Gastrocnemius medialis (tissue), 4 donors: ENCODE measurements at regions not wholly inside any gene's neighbourhood (a gene's known extent, or its start where the extent isn't known, plus 50 kb on each side); places are given as distances from the start of the nearest gene placed in this dataset.

Experiments
- ATAC-seq, 2 donors: fragments of 150-250 bp; one replicate each; pipeline ENCODE4 v1.9.1; 2016
- DNase-seq, 2 donors: peaks; one replicate each; pipeline ENCODE4 v3.0.0-alpha.2; 2019
- H3K27ac ChIP-seq, 4 donors: fragments of 200-600 bp; sonication (generic); 1 replicate in 1 of 4; 2 replicates in 3 of 4; pipeline ENCODE4 v1.5.1; 2016 to 2018; ENCODE audit warnings: mild to moderate bottlenecking in 2 of 4, moderate library complexity in 1 of 4
- H3K27me3 ChIP-seq, 3 donors: fragments of 200-600 bp; sonication (generic) in 2 of 3; 1 replicate in 1 of 3; 2 replicates in 2 of 3; pipeline versions ENCODE4 v1.5.1 to v1.6.0; 2016 to 2019; ENCODE audit warnings: mild to moderate bottlenecking in 1 of 3, moderate library complexity in 1 of 3
- H3K36me3 ChIP-seq, 2 donors: fragments of 200-600 bp; sonication (generic) in 1 of 2; one replicate each; pipeline ENCODE4 v1.5.1; 2017 to 2018
- H3K4me1 ChIP-seq, 2 donors: fragments of 200-600 bp; sonication (generic) in 1 of 2; one replicate each; pipeline ENCODE4 v1.5.1; 2016 to 2017; ENCODE audit warnings: mild to moderate bottlenecking in 2 of 2
- H3K4me3 ChIP-seq, 4 donors: fragments of 200-600 bp; sonication (generic) in 3 of 4; 1 replicate in 1 of 4; 2 replicates in 3 of 4; pipeline ENCODE4 v1.5.1; 2016 to 2019; ENCODE audit warnings: mild to moderate bottlenecking in 2 of 4
- H3K9me3 ChIP-seq, 3 donors: fragments of 200-600 bp; sonication (generic) in 2 of 3; 1 replicate in 1 of 3; 2 replicates in 2 of 3; pipeline ENCODE4 v1.5.1; 2016 to 2019
- POLR2A ChIP-seq, 2 donors: fragments of 450-650 bp; IDR thresholded peaks; one replicate each; pipeline ENCODE4 v1.6.1; 2017; ENCODE audit warnings: antibody characterized with exemption in 2 of 2, mild to moderate bottlenecking in 2 of 2, moderate library complexity in 2 of 2
- in situ Hi-C, 4 donors: fragments of 200-750 bp; cut with MboI; loops; one replicate each; pipeline versions ENCODE4 v1.15.0 to v1.8.0; 2017; ENCODE audit warnings: low sequenced_read_pairs in 4 of 4
- intact Hi-C: fragments of 100-400 bp; cut with DNase I; formaldehyde crosslinking; loops from one replicate; pipeline ENCODE4 v1.15.1; 2023; ENCODE audit warnings: low total_unique reads
- TF ChIP-seq, protein P1 (sequence below), 5 experiments: fragments of 450-650 bp in 3 of 5; fragments of 200-600 bp in 2 of 5; sonication (generic) in 2 of 5; IDR thresholded peaks in 4 of 5; conservative IDR thresholded peaks in 1 of 5; 1 replicate in 4 of 5; 2 replicates in 1 of 5; pipeline ENCODE4 v1.5.1; 2016 to 2019; ENCODE audit warnings: antibody characterized with exemption in 5 of 5, mild to moderate bottlenecking in 3 of 5, moderate library complexity in 3 of 5

DNA sequence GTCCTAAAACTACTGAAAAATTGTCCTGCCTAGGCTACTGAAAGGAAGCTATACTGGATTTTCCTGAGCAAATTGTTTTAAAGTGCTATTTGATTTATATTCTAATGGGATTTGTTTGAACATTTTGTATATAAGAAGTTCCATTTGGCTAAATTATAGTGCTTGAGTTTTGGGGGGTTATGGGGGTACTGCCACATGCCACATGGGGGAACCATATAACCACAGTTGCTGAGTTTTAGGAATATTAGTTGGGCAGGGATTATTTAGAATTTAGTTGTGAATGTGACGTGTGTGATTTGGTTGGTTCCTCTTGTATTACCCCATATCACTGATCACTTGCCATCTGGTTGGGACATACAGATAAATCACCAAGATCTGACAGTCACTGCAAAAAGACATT is 224.5 kb upstream of the TAPT1 start:
- no peak overlapping the region for H3K27ac ChIP-seq
- no peaks in the 10 kb centered on the region for H3K4me1 ChIP-seq
- intact Hi-C loops (no loop called here), in situ Hi-C loops (no loop called here)
- H3K9me3 ChIP-seq, result no peaks in the 10 kb centered on the region
- H3K4me3 ChIP-seq, result no peak overlapping the region
- H3K27me3 ChIP-seq, result no peaks in the 10 kb centered on the region
- H3K36me3 ChIP-seq, result no peaks in the 10 kb centered on the region
- ATAC-seq (no peak), DNase-seq (no peak)
- TF ChIP-seq POLR2A (IDR thresholded peaks at IDR 0.05), result no peak
- TF ChIP-seq, protein P1, sequence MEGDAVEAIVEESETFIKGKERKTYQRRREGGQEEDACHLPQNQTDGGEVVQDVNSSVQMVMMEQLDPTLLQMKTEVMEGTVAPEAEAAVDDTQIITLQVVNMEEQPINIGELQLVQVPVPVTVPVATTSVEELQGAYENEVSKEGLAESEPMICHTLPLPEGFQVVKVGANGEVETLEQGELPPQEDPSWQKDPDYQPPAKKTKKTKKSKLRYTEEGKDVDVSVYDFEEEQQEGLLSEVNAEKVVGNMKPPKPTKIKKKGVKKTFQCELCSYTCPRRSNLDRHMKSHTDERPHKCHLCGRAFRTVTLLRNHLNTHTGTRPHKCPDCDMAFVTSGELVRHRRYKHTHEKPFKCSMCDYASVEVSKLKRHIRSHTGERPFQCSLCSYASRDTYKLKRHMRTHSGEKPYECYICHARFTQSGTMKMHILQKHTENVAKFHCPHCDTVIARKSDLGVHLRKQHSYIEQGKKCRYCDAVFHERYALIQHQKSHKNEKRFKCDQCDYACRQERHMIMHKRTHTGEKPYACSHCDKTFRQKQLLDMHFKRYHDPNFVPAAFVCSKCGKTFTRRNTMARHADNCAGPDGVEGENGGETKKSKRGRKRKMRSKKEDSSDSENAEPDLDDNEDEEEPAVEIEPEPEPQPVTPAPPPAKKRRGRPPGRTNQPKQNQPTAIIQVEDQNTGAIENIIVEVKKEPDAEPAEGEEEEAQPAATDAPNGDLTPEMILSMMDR (IDR thresholded peaks at IDR 0.05 in 4 of 5, conservative IDR thresholded peaks at IDR 0.05 in 1 of 5), result peak in 1 of 5 experiments; percentile 21

- H3K27me3 ChIP-seq, result no peaks in the 10 kb centered on the region
- intact Hi-C loops, result no loop called here
- in situ Hi-C loops, result no loop called here
- DNase-seq (no peak), ATAC-seq (no peak)
- TF ChIP-seq, protein P1 (IDR thresholded peaks at IDR 0.05 in 4 of 5, conservative IDR thresholded peaks at IDR 0.05 in 1 of 5), result no peak
- TF ChIP-seq POLR2A (IDR thresholded peaks at IDR 0.05), result no peak
- no peak overlapping the region for H3K4me3 ChIP-seq
- no peaks in the 10 kb centered on the region for H3K9me3 ChIP-seq
- no peaks in the 10 kb centered on the region for H3K4me1 ChIP-seq
- H3K27ac ChIP-seq, result no peak overlapping the region
- no peaks in the 10 kb centered on the region for H3K36me3 ChIP-seq
These were observed 223.8 kb upstream of the TAPT1 start for GRCh38 chr4:16450031-16450430.

DNA sequence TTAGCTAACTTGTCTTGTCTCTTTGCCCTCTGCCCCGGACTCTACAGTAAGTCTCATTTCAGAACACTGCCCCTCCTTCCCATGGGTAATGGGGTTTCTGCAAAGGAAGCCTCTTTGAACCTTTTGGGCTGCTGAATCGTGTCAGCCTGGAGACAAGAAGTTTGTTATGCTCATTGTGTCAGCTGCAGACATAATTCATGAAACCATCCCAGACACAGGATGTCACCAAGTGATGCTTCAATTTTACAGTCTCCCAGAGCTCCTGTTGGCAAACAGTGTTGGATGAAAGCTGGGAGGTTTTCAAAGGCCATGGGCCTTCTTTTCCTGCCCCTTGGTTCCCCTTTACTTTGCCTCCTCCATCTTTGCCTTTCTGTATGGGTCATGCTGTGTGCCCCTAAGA is 223.1 kb upstream of the TAPT1 start:
- intact Hi-C loops, result no loop called here
- ATAC-seq, result no peak
- no peaks in the 10 kb centered on the region for H3K4me1 ChIP-seq
- no peak for TF ChIP-seq POLR2A (IDR thresholded peaks at IDR 0.05)
- TF ChIP-seq, protein P1 (IDR thresholded peaks at IDR 0.05 in 4 of 5, conservative IDR thresholded peaks at IDR 0.05 in 1 of 5), result no peak
- no peaks in the 10 kb centered on the region for H3K36me3 ChIP-seq
- no peak overlapping the region for H3K27ac ChIP-seq
- H3K27me3 ChIP-seq, result no peaks in the 10 kb centered on the region
- in situ Hi-C loops, result loop anchor here in 2 of 4 donors (10.0 to 25.0 kb wide), 2 partner anchors 155 to 412 kb away; no protein-coding TSS in a partner anchor
- H3K9me3 ChIP-seq, result no peaks in the 10 kb centered on the region
- no peak for DNase-seq
- no peak overlapping the region for H3K4me3 ChIP-seq

DNA sequence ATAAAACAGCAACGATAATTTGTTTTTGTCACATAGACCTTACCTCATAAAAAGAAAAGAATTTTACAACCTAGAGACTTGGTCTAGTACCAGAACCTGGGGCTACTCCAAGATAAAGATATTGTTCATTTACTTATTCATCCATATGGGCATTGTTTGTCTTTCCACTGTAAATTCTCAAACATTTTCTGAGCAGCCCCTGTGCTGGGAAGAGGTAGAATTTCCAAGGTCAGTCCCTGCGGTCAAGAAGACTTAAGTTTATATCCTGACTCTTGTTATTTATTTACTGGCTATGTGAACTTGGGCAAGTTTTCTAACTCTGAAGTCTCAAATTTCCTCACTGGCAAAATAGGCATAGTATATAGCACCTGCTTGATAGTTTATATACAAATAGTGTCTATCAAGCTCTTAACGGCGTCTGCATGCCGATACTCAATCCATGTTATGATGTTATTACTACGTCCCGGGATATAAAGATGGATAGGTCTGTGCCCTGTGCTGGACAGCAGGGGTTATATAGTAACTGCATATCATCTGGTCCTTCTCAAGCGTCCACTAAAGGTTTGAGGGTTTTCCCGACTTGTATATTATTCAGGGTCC is 222.1 kb upstream of the TAPT1 start:
- TF ChIP-seq POLR2A (IDR thresholded peaks at IDR 0.05), result no peak
- TF ChIP-seq, protein P1 (IDR thresholded peaks at IDR 0.05 in 4 of 5, conservative IDR thresholded peaks at IDR 0.05 in 1 of 5), result no peak
- in situ Hi-C loops, result loop anchor here in 2 of 4 donors (10.0 to 25.0 kb wide), 2 partner anchors 154 to 411 kb away; no protein-coding TSS in a partner anchor
- intact Hi-C loops, result no loop called here
- H3K9me3 ChIP-seq, result no peaks in the 10 kb centered on the region
- H3K4me3 ChIP-seq, result no peak overlapping the region
- H3K4me1 ChIP-seq, result no peaks in the 10 kb centered on the region
- H3K27ac ChIP-seq, result no peak overlapping the region
- ATAC-seq, result no peak
- no peaks in the 10 kb centered on the region for H3K36me3 ChIP-seq
- no peak for DNase-seq
- H3K27me3 ChIP-seq, result no peaks in the 10 kb centered on the region
